Esophagus muscularis mucosa (tissue), 4 donors: ENCODE measurements at regions not wholly inside any gene's neighbourhood (a gene's known extent, or its start where the extent isn't known, plus 50 kb on each side); places are given as distances from the start of the nearest gene placed in this dataset.
"Not testable (repeated sequence)": the region's sequence is repeated elsewhere in the genome, so short reads cannot be mapped to it uniquely, and the experiment has no call there.

ENCODE experiments used
- DNase-seq: peaks from one replicate; pipeline ENCODE4 v3.0.0-alpha.2; 2017; ENCODE audit errors: extremely low spot score
- H3K27ac ChIP-seq, 4 donors: fragments of 200-600 bp; sonication (generic); replicated peaks in 1 of 4; 1 replicate in 3 of 4; 2 replicates in 1 of 4; pipeline ENCODE4 v1.5.1; 2016 to 2019; ENCODE audit warnings: mild to moderate bottlenecking in 1 of 4
- H3K27me3 ChIP-seq, 4 donors: fragments of 200-600 bp; sonication (generic); one replicate each; pipeline versions ENCODE4 v1.5.1 to v1.6.0; 2016 to 2019
- H3K36me3 ChIP-seq, 4 donors: fragments of 200-600 bp; sonication (generic); one replicate each; pipeline ENCODE4 v1.5.1; 2016 to 2019
- H3K4me1 ChIP-seq, 4 donors: fragments of 200-600 bp; sonication (generic); one replicate each; pipeline ENCODE4 v1.5.1; 2016 to 2019
- H3K4me3 ChIP-seq, 4 donors: fragments of 200-600 bp; sonication (generic); 1 replicate in 2 of 4; 2 replicates in 2 of 4; pipeline ENCODE4 v1.5.1; 2016 to 2019; ENCODE audit warnings: mild to moderate bottlenecking in 4 of 4, moderate library complexity in 1 of 4
- H3K9me3 ChIP-seq, 4 donors: fragments of 200-600 bp; sonication (generic); 1 replicate in 3 of 4; 2 replicates in 1 of 4; pipeline ENCODE4 v1.5.1; 2016 to 2019
- EP300 ChIP-seq: sonication (generic); formaldehyde crosslinking; IDR thresholded peaks from one replicate; pipeline ENCODE4 v1.6.1; 2017; ENCODE audit warnings: antibody characterized with exemption
- POLR2A ChIP-seq: fragments of 450-650 bp; IDR thresholded peaks from one replicate; pipeline ENCODE4 v1.6.1; 2017; ENCODE audit warnings: antibody characterized with exemption, moderate library complexity, mild to moderate bottlenecking, low read depth
- POLR2AphosphoS5 ChIP-seq, 2 donors: sonication (generic); formaldehyde crosslinking; IDR thresholded peaks; one replicate each; pipeline ENCODE4 v1.6.1; 2017; ENCODE audit warnings: antibody characterized with exemption in 2 of 2
- WGBS: methylation state at CpG from one replicate; pipeline ENCODE4 v1.1.5; 2018; 5-methylcytosine and 5-hydroxymethylcytosine counted together
- intact Hi-C: fragments of 100-400 bp; cut with DNase I; formaldehyde crosslinking; loops from one replicate; pipeline ENCODE4 v1.15.1; 2023
- TF ChIP-seq, protein P1 (sequence below), 3 experiments: fragments of 200-600 bp in 2 of 3; fragments of 450-650 bp in 1 of 3; sonication (generic) in 2 of 3; IDR thresholded peaks; one replicate each; pipeline ENCODE4 v1.5.1; 2017 to 2019; ENCODE audit warnings: antibody characterized with exemption in 3 of 3, mild to moderate bottlenecking in 2 of 3, moderate library complexity in 1 of 3

DNA sequence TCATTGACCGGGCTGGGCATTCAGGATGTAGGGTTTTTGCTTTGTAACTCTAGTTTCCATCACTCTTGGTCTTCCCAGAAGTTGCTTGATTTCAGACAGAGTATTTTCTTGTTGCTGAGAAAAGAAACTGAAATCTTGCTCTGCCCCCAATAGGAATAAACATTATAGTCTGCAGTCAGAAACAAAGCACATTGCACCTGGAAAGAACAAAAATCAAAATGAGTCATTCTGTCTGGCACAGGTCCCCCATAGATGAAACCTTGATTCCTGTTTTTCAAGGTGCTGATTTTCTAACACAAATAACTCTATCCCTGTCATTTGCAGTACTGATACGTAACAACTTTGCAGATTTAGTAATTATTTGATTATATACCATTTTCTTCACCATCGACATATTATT lies 232.1 kb downstream of the FBXO4 start:
- no peaks in the 10 kb centered on the region for H3K36me3 ChIP-seq
- no peaks in the 10 kb centered on the region for H3K9me3 ChIP-seq
- intact Hi-C loops = no loop called here
- 65% methylated on average over 3 of the region's 3 CpGs for WGBS
- H3K27me3 ChIP-seq = no peaks in the 10 kb centered on the region
- H3K4me1 ChIP-seq = no peaks in the 10 kb centered on the region
- H3K27ac ChIP-seq = no peak overlapping the region
- no peak overlapping the region for H3K4me3 ChIP-seq
- no peak for TF ChIP-seq EP300
- TF ChIP-seq, protein P1, sequence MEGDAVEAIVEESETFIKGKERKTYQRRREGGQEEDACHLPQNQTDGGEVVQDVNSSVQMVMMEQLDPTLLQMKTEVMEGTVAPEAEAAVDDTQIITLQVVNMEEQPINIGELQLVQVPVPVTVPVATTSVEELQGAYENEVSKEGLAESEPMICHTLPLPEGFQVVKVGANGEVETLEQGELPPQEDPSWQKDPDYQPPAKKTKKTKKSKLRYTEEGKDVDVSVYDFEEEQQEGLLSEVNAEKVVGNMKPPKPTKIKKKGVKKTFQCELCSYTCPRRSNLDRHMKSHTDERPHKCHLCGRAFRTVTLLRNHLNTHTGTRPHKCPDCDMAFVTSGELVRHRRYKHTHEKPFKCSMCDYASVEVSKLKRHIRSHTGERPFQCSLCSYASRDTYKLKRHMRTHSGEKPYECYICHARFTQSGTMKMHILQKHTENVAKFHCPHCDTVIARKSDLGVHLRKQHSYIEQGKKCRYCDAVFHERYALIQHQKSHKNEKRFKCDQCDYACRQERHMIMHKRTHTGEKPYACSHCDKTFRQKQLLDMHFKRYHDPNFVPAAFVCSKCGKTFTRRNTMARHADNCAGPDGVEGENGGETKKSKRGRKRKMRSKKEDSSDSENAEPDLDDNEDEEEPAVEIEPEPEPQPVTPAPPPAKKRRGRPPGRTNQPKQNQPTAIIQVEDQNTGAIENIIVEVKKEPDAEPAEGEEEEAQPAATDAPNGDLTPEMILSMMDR (IDR thresholded peaks at IDR 0.05) = no peak
- TF ChIP-seq POLR2A = no peak
- no peak for TF ChIP-seq POLR2AphosphoS5 (IDR thresholded peaks at IDR 0.05)
- DNase-seq = no peak

DNA sequence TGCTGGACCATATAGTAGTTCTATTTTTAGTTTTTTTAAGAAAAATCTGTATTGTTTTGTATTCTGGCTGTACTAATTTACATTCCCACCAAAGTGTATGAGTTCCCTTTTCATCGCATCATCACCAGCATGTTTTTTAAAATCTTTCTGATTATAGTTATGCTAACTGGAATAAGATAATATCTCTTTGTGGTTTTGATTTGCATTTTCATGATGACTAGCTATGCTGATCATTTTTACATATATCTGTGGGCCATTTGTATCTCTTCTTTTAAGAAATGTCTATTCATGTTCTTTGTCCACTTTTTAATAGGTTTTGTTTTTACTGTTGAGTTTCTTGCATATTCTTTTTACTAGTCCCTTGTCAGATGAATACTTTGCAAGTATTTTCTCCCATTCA lies 238.0 kb downstream of the FBXO4 start:
- Histone ChIP-seq H3K4me1 (no peaks in the 10 kb centered on the region), H3K9me3 (no peaks in the 10 kb centered on the region), H3K27ac (no peak overlapping the region), H3K36me3 (no peaks in the 10 kb centered on the region), H3K27me3 (no peaks in the 10 kb centered on the region), H3K4me3 (no peak overlapping the region)
- 94% methylated on average over 1 of the region's 1 CpG for WGBS
- intact Hi-C loops = no loop called here
- no peak for DNase-seq
- TF ChIP-seq POLR2AphosphoS5 (IDR thresholded peaks at IDR 0.05) (no peak), POLR2A (no peak), EP300 (no peak)
- TF ChIP-seq, protein P1 (IDR thresholded peaks at IDR 0.05) = no peak

DNA sequence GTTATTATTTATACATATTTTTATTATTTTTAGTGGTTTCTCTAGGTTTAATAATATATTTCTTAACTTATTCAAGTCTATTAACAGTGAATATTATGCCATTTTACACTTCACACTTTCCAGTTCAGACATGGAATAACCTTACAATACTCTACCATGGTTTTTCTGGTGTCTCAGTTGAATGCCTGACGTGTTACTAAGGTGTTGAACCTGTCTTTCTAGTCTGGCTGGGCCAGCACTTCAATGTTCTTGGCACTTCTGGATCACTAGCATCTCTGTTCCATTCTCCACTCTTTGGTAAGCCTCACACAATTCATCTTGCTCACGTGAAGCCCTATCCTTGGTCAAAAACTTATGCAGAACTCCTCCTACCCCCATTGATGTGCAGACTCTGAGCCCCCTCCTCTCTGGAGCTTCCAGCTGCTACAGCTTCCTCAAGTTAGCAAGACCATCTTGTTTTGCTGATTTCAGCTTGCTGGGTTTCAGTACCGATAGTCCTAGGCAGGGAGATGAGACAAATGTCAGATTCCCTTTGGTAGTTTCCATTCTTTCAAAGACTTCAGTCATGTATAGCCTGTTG lies 243.1 kb downstream of the FBXO4 start:
- DNase-seq = no peak
- 25% methylated on average over 3 of the region's 3 CpGs for WGBS
- H3K9me3 ChIP-seq = no peaks in the 10 kb centered on the region

DNA sequence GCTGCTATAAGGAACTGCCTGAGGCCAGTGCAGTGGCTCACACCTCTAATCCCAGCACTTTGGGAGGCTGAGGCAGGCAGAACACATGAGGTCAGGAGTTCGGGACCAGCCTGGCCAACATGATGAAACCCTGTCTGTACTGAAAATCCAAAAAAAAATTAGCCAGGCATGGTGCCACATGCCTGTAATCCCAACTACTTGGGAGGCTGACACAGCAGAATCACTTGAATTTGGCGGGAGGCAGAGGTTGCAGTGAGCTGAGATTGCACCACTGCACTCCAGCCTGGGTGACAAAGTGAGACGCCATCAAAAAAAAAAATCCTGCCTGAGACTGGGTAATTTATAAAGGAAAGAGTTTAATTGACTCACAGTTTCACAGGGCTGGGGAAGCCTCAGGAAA lies 247.1 kb upstream of the GHR start:
- H3K4me3 ChIP-seq, H3K27ac ChIP-seq, DNase-seq, H3K9me3 ChIP-seq, intact Hi-C loops, H3K4me1 ChIP-seq, H3K27me3 ChIP-seq, H3K36me3 ChIP-seq: not testable (repeated sequence)
- 86% methylated on average over 3 of the region's 3 CpGs for WGBS

More for the DNA sequence above, 243.1 kb downstream of the FBXO4 start:
- intact Hi-C loops = no loop called here
- TF ChIP-seq EP300 (no peak), POLR2AphosphoS5 (IDR thresholded peaks at IDR 0.05) (no peak), POLR2A (no peak)
- TF ChIP-seq, protein P1 (IDR thresholded peaks at IDR 0.05) = no peak
- no peaks in the 10 kb centered on the region for H3K4me1 ChIP-seq
- no peak overlapping the region for H3K27ac ChIP-seq
- no peaks in the 10 kb centered on the region for H3K27me3 ChIP-seq
- no peak overlapping the region for H3K4me3 ChIP-seq
- H3K36me3 ChIP-seq = no peaks in the 10 kb centered on the region

GRCh38 chr5:42179843-42180242 lies 243.4 kb upstream of the GHR start:
- H3K4me1 ChIP-seq, intact Hi-C loops, H3K27ac ChIP-seq, H3K9me3 ChIP-seq, DNase-seq, H3K27me3 ChIP-seq, H3K36me3 ChIP-seq, H3K4me3 ChIP-seq: not testable (repeated sequence)
- WGBS = 0% methylated on average over 1 of the region's 1 CpG

DNA sequence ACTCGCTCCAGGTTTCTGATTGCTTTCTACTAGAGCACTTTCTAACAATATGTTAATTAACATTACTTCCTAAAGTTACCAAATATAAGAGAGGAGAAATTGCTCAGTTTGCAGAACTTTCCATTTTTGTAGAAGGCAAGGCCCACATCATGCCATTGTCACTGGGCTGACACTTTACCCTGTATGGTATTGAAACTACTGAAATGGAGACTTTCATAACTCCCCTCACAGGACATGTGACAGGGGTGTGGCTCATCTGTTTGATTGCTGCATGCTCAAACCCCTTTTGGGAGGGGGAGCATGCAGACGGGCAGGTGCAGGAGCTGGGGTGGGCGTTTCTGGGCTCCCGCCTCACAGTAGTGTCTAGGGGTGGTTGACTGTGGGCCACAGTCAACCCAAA lies 206.3 kb upstream of the GHR start:
- H3K36me3 ChIP-seq = no peaks in the 10 kb centered on the region
- DNase-seq = no peak
- intact Hi-C loops = no loop called here

More for the DNA sequence above, 206.3 kb upstream of the GHR start:
- Histone ChIP-seq H3K4me3 (no peak overlapping the region), H3K27me3 (no peaks in the 10 kb centered on the region), H3K4me1 (no peaks in the 10 kb centered on the region), H3K9me3 (no peaks in the 10 kb centered on the region), H3K27ac (no peak overlapping the region)
- no peak for TF ChIP-seq EP300
- TF ChIP-seq POLR2AphosphoS5 (IDR thresholded peaks at IDR 0.05) = no peak
- no peak for TF ChIP-seq POLR2A
- TF ChIP-seq, protein P1 (IDR thresholded peaks at IDR 0.05) = no peak
- WGBS = 86% methylated on average over 2 of the region's 4 CpGs
